HG02870 (cell line): ENCODE measurements at regions not wholly inside any gene's neighbourhood (a gene's known extent, or its start where the extent isn't known, plus 50 kb on each side); places are given as distances from the start of the nearest gene placed in this dataset.

Source experiments
- ATAC-seq: cut with Tn5 transposase; IDR thresholded peaks from one replicate; pipeline ENCODE4 v1.9.1; 2021; ENCODE audit warnings: mild to moderate bottlenecking, moderate library complexity; ENCODE audit not compliant: unreplicated experiment

DNA sequence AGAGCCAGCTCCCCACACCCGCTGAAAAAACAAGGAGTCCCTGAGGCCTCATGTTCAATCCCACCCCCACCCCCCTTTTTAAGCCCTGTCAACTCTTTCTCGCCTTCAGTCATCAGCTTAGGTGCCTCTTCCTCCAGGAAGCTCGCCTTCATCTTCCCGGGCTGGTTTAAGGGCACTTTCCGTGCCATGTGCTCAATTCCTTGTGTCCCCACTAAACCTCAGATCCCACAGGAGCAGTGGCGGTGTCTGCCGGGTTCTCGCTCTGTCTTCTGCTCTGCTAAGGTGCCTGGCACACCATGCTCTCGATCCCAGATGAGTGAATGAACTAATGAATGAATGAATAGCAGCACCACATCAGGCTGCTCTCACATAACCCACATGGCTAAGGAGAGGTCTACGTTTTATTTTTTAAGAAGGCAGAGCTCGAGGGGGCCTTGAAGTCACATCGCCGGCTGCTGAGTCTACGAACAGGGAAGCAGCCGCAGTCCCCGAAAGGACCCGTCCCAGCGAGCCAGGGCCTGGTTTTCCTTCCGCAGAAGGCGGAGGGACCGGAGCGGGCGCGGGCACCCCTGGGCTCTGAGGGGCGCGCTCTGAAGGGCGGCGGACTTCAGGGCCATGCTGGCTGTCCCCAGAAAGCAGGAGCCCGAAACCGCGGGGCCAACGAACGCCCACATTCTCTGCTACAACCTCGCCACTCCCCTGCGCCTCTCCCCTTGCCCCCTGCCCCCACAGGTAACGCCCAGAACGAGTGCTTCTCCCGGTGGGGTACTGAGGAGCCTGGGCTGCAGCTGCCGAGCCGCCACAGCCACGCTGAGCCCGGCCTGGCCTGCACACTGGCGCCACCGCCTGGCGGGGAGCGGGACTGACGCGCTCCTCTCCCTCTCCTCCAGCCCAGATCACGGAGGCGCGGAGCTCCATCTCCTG lies 73.4 kb upstream of the KCNMA1 start:
- ATAC-seq = peak; percentile 73

DNA sequence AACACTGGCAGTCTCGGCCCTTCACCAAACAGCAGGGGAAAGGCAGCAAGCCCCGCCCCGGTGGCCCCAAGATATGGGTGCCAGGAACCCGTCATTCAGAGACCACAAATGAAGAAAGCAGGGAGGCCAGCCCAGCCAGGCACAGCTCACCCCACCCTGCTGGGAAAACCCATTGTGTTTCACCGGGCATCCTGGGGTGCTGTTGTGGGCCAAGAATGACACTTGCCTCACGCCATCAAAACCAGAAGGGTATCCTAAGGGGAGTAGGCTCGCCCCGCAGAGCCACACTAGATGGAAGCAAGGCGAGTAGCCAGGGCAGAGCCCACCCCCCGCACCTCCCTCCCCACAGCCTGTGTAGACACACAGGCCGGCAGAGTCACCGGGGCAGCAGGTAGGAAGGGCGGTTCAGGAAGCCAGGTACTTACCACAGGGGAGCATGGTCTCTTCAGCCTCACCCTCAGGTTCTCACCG lies 72.5 kb upstream of the KCNMA1 start:
- ATAC-seq = peak; percentile 42

DNA sequence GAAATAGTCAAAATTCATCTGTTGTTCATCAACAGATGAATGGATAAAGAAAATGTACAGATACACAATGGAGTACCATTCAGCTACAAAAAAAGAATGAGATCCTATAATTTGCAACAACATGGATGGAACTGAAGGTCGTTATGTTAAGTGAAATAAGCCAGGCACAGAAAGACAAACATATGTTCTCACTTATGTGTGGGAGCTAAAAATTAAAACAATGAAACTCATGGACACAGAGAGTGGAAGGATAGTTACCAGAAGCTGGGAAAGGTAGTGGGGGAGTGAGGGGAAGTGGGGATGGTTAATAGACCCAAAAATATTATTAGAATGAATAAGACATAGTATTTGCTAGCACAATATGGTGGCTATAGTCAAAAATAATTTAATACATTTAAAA lies 70.0 kb upstream of the KCNMA1 start:
- ATAC-seq = no peak

DNA sequence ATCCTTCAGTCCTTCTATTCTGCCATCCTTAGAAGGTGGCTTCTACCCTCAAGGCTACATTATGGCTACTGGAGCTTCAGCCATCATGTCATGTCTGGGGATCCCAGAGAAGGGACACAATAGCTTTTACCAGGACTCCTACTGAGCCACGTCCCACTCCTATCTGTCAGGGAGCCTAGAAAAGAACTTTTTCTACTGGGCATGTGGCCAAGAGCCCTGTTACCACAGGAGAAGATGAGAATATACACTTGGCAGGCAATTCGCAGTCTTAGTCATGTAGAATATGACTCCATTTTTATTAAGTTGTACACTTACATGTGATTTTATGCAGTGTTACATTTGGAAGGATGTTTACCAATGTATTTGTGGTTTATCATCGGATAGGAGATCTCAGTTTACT lies 64.6 kb upstream of the KCNMA1 start:
- no peak for ATAC-seq

DNA sequence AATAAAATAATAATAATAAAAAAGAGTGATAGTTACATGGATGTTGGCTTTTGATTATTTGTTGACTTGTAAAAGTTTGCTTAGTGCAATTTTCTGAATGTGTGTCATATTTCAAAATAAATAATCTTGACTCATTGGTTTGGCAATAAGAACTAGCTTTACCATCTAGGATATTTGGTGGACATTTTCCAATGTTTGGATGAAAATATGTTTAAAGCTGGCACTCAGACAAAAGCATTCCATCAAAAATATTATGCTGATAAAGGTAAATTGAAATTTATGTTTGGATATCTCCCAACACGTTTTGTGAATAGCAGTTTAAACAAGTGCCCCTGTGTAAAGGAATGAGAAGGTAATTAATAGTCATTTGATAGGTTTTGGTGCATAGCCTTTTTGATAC lies 62.5 kb upstream of the KCNMA1 start:
- ATAC-seq = no peak

DNA sequence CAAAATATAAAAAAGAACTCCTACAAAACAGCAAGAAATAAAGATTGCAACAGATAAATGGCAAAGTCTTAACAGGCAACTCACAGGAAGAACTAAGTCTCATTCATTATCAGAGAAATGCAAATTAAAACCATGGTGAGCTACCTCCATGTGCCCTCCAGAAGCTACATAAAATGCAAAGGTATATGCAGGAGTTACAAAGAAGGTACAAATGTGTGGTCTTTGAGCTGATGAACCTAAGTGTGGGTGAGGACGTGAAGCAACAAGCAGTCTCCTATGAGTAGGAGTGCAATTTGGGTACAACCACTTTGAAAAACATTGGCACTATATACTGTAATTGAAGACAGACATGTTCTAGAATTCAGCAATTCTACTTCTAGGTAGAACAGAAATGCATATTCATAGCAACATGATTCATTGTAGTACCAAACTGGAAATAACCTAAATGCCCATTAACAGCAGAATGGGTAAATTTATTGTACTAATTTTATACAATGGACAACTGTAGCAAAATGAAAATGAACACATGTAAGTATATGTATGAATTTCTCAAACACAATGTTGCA lies 61.6 kb upstream of the KCNMA1 start:
- peak; percentile 49 for ATAC-seq

DNA sequence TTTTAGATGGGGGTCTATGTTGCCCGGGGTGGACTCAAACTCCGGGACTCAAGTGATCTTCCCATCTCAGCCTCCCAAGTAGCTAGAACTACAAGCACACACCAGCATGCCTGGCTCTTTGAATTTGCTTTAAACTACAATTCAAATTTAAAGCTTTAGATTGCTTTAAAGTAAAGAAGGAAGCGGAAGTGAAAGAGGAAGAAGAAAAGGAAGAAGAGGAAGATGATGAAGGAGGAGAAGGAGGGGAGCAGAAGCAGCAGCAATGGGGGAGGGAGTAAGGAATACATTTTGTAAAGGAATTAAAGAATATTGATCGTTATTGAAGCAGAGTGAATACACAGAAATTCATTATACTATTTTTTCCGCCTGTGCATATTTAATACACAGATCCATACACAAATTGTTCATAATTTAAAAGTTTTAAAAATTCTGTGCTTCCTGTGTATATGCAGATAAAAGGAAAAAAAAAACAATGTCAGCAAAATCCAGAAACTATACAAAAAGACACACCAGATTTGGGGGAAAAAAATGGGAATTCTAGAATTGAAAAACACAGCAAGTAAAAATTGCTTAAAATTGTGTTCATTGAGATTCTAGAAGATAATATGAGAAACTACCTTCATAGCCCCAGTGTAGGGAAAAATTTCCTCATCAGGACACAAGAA lies 60.8 kb upstream of the KCNMA1 start:
- no peak for ATAC-seq

DNA sequence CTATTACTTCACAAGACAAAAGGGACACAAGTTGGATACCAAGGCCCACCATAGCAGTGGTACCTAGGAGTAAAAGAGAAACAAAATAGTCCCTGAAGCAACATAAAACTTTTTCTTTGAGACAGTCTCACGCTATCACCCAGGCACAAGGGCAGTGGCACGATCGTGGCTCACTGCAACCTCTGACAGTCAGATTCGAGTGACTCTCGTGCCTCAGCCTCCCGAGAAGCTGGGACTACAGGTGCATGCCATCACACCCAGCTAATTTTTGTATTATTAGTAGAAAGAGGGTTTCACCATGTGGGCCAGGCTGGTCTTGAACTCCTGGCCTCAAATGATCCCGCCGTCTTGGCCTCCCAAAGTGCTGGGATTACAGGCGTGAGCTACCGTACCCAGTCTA lies 59.0 kb upstream of the KCNMA1 start:
- ATAC-seq = no peak

DNA sequence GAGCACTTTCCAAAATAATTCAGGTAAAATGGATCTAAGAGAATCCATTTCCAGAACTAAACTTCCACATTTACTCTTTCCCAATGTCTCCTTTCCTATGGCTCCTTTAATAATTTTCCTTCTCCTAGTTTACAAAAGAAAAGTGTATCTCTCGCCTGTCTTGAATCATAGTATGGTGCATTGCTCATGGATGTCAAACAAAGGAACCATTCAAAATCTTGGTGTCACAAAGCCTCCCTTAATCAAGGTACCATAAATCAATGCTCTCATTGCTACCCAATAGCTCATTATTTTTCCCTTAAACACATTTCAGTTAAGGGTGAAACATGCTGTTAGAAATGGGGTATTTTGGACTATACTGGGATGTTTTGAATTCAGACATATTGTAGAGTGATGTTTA lies 57.6 kb upstream of the KCNMA1 start:
- no peak for ATAC-seq

DNA sequence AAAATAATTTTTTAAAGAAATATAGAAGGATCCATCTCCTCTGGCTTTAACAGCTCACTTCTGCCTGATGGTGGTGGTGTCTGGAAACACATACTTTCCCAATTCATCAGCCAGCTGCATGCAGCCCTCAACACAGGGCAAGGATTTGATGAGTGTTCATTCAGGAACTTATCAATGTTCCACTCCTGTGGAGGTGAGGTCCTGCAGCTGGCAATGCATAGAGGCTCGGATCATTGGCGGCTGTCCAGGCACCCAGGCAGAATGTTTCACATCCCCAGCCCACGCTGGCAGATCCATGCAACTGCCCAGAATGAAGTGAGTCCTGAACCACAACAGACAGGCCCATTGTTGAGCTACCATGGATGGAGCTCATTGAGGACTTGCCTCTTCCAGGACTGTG lies 55.2 kb upstream of the KCNMA1 start:
- no peak for ATAC-seq

DNA sequence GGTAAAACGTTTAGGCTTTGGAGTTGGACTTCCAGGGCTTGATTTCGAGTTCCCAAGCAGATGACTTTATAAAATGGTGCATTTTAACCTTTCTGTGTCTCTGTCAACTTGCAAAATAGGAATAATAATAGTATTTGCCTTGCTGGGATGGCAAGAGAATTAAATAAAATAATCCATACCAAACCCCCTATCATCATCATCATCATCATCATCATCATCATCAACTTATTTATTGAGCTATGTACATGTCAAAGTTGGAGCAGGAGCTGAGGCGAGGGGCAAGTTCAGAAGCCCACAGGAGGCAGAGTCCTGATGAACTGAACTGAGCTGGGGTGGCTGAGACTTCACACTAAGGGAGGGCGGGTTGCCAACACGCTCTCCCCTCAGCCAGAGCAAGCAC lies 51.7 kb upstream of the KCNMA1 start:
- no peak for ATAC-seq

DNA sequence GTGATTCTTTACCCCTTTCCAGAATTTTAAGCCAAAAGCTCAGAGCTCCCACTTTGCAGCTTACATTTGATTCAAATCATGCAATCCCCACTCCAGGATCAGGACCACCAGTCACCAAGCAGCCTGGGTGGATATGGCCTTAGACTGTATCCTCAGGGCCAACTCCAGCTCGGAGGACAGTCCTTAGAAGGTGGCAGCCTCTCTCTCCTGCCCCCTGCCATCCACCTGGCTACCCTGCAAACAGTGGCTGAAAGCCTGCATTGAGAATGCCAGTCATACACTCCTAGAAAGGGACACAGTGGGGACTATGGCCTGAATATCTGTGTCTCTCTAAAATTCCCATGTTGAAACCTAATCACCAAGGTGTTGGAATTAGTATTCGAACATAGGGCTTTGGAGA lies 50.0 kb upstream of the KCNMA1 start:
- ATAC-seq = no peak
